ENCODE measurements at regions not wholly inside any gene's neighbourhood (a gene's known extent, or its start where the extent isn't known, plus 50 kb on each side); places are given as distances from the start of the nearest gene placed in this dataset.

GRCh38 chr3:106675451-106675850 is 701.8 kb upstream of the CCDC54 start:
- TF ChIP-seq EZH2phosphoT487 (IDR thresholded peaks at IDR 0.05; ENCODE audit: borderline replicate concordance) (no peak), CTCF (conservative IDR thresholded peaks at IDR 0.05; ENCODE audit: low read length) (no peak)
- Histone ChIP-seq H2AFZ (ENCODE audit: low read length) (no peak overlapping the region), H3K9me2 (replicated peaks; ENCODE audit: low read depth, low read length) (no peaks in the 10 kb centered on the region), H3K79me2 (ENCODE audit: insufficient read depth, low read length) (no peaks in the 10 kb centered on the region), H3K27me3 (ENCODE audit: insufficient read depth, low read length, poor library complexity, severe bottlenecking) (no peaks in the 10 kb centered on the region), H3K4me2 (ENCODE audit: low read depth, low read length, poor library complexity, severe bottlenecking) (no peak overlapping the region), H3K4me1 (ENCODE audit: insufficient read depth, low read length, poor library complexity, severe bottlenecking) (no peaks in the 10 kb centered on the region), H4K20me1 (ENCODE audit: insufficient read depth, low read length, poor library complexity, severe bottlenecking) (no peaks in the 10 kb centered on the region), H3F3A (ENCODE audit: low read depth) (0 out of 2 replicates have a peak, but pooled peaks cover 3% of the 10 kb centered on the region), H3K36me3 (ENCODE audit: insufficient read depth, low read length) (no peaks in the 10 kb centered on the region), H3K9me3 (ENCODE audit: insufficient read depth, low read depth, low read length) (no peaks in the 10 kb centered on the region), H3K4me3 (ENCODE audit: low read length, poor library complexity, severe bottlenecking) (no peak overlapping the region), H3K9ac (ENCODE audit: low read depth, low read length, poor library complexity, severe bottlenecking) (no peak overlapping the region)

DNA sequence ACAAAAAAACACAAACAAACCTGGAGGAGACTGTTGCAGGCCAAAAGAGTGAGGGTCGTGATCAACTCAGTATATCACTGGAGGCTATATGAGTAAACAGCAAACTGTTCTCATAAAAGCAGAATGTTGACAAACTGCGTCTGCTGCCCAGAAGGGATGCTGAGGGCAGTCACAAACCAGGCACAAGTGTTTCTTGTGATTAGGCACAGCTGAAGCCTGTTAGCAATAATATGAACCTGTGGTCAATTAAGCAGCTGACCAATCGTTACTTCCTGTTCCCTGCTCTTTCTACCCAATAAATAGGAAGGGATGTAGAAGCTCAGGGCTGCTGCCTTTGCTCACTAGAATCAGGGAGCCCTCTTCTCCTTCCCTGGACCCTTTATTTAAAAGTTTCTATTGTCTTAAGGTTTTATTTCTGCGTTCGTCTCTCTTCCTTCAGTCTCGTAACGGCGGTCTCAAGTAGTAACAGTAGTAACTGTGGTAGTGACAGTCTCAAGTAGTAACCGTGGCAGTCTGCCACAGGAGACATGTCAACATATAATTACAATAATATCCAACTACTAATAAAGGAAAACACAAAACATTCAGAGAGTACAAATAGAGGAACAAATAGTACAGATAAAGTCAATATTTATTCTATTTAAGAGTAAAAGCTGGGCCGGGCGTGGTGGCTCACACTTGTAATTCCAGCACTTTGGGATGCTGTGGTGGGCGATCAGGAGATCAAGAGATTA is 698.4 kb upstream of the CCDC54 start:
- H3K79me2 ChIP-seq (ENCODE audit: insufficient read depth, low read length), result no peaks in the 10 kb centered on the region
- H3K4me2 ChIP-seq (ENCODE audit: low read depth, low read length, poor library complexity, severe bottlenecking), result no peak overlapping the region
- H3K9ac ChIP-seq (ENCODE audit: low read depth, low read length, poor library complexity, severe bottlenecking), result no peak overlapping the region
- H4K20me1 ChIP-seq (ENCODE audit: insufficient read depth, low read length, poor library complexity, severe bottlenecking), result no peaks in the 10 kb centered on the region
- no peaks in the 10 kb centered on the region for H3K27me3 ChIP-seq (ENCODE audit: insufficient read depth, low read length, poor library complexity, severe bottlenecking)
- no peaks in the 10 kb centered on the region for H3K36me3 ChIP-seq (ENCODE audit: insufficient read depth, low read length)
- no peaks in the 10 kb centered on the region for H3K4me1 ChIP-seq (ENCODE audit: insufficient read depth, low read length, poor library complexity, severe bottlenecking)
- no peaks in the 10 kb centered on the region for H3K9me2 ChIP-seq (replicated peaks; ENCODE audit: low read depth, low read length)
- H3F3A ChIP-seq (ENCODE audit: low read depth), result no peaks in the 10 kb centered on the region
- H3K4me3 ChIP-seq (ENCODE audit: low read length, poor library complexity, severe bottlenecking), result no peak overlapping the region
- no peak for TF ChIP-seq CTCF (conservative IDR thresholded peaks at IDR 0.05; ENCODE audit: low read length)
- no peak for TF ChIP-seq EZH2phosphoT487 (IDR thresholded peaks at IDR 0.05; ENCODE audit: borderline replicate concordance)
- no peaks in the 10 kb centered on the region for H3K9me3 ChIP-seq (ENCODE audit: insufficient read depth, low read depth, low read length)
- no peak overlapping the region for H2AFZ ChIP-seq (ENCODE audit: low read length)

DNA sequence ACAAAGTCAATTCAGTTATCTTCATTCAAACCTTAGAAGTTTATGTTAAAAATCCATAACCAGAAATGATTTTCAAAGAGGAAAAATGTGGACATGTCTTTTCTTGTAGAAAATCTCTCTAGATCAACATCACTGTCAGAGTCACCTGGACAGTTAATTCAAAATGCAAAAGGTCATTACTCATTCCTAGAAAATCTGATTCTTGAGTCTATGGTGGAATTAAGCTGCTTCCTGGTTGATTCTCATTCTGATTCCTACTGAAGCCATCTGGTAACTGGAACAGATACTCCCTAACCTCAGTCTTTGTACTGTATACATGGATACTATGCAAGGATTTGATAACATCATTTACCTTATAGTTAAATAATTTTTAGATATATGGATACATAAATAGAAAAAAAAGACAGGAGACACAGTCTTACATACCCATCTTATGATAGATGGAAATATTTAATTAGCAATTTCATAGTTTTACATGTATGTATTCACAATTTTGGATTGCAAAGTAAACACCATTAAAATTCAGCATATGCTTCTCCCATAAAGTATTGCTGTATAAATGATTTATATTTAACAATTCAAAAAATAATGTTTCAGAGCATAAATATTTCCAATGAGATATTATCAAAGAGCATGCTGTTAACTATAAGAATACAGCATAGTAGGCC is 693.2 kb upstream of the CCDC54 start:
- H2AFZ ChIP-seq (ENCODE audit: low read length), result no peak overlapping the region
- no peaks in the 10 kb centered on the region for H3K36me3 ChIP-seq (ENCODE audit: insufficient read depth, low read length)
- H3K9me2 ChIP-seq (replicated peaks; ENCODE audit: low read depth, low read length), result no peaks in the 10 kb centered on the region
- H3K9ac ChIP-seq (ENCODE audit: low read depth, low read length, poor library complexity, severe bottlenecking), result no peak overlapping the region
- no peaks in the 10 kb centered on the region for H3K9me3 ChIP-seq (ENCODE audit: insufficient read depth, low read depth, low read length)
- no peaks in the 10 kb centered on the region for H3K27me3 ChIP-seq (ENCODE audit: insufficient read depth, low read length, poor library complexity, severe bottlenecking)
- H3K4me2 ChIP-seq (ENCODE audit: low read depth, low read length, poor library complexity, severe bottlenecking), result no peak overlapping the region
- TF ChIP-seq CTCF (conservative IDR thresholded peaks at IDR 0.05; ENCODE audit: low read length) (no peak), EZH2phosphoT487 (IDR thresholded peaks at IDR 0.05; ENCODE audit: borderline replicate concordance) (no peak)
- no peaks in the 10 kb centered on the region for H4K20me1 ChIP-seq (ENCODE audit: insufficient read depth, low read length, poor library complexity, severe bottlenecking)
- no peaks in the 10 kb centered on the region for H3K79me2 ChIP-seq (ENCODE audit: insufficient read depth, low read length)
- no peaks in the 10 kb centered on the region for H3K4me1 ChIP-seq (ENCODE audit: insufficient read depth, low read length, poor library complexity, severe bottlenecking)
- no peaks in the 10 kb centered on the region for H3F3A ChIP-seq (ENCODE audit: low read depth)
- H3K4me3 ChIP-seq (ENCODE audit: low read length, poor library complexity, severe bottlenecking), result no peak overlapping the region
